HG02798 (cell line): ENCODE measurements at regions not wholly inside any gene's neighbourhood (a gene's known extent, or its start where the extent isn't known, plus 50 kb on each side); places are given as distances from the start of the nearest gene placed in this dataset.
"Not testable (repeated sequence)": the region's sequence is repeated elsewhere in the genome, so short reads cannot be mapped to it uniquely, and the experiment has no call there.

Source experiments
- ATAC-seq: cut with Tn5 transposase; IDR thresholded peaks from one replicate; pipeline ENCODE4 v1.9.1; 2021; ENCODE audit warnings: mild to moderate bottlenecking; ENCODE audit not compliant: unreplicated experiment, poor library complexity

GRCh38 chr11:42786981-42787380 is 524.8 kb upstream of the API5 start:
- no peak for ATAC-seq

GRCh38 chr11:42795483-42795882 is 516.3 kb upstream of the API5 start:
- ATAC-seq = not testable (repeated sequence)

GRCh38 chr11:42800041-42800440 is 511.8 kb upstream of the API5 start:
- no peak for ATAC-seq

GRCh38 chr11:42802201-42802899 is 509.4 kb upstream of the API5 start:
- no peak for ATAC-seq

GRCh38 chr11:42806191-42806590 is 505.6 kb upstream of the API5 start:
- no peak for ATAC-seq

- no peak for ATAC-seq
Measured at GRCh38 chr11:42812361-42812760, 499.4 kb upstream of the API5 start.

GRCh38 chr11:42812960-42813359 is 498.8 kb upstream of the API5 start:
- no peak for ATAC-seq

GRCh38 chr11:42816471-42816870 is 495.3 kb upstream of the API5 start:
- no peak for ATAC-seq

GRCh38 chr11:42819126-42819525 is 492.7 kb upstream of the API5 start:
- no peak for ATAC-seq

GRCh38 chr11:42822188-42822587 is 489.6 kb upstream of the API5 start:
- not testable (repeated sequence) for ATAC-seq

- no peak for ATAC-seq
Measured at GRCh38 chr11:42823546-42823945, 488.2 kb upstream of the API5 start.

GRCh38 chr11:42824067-42824466 is 487.7 kb upstream of the API5 start:
- no peak for ATAC-seq

- ATAC-seq = no peak
Measured at GRCh38 chr11:42825598-42825997, 486.2 kb upstream of the API5 start.

GRCh38 chr11:42827845-42828244 is 484.0 kb upstream of the API5 start:
- no peak for ATAC-seq

GRCh38 chr11:42837994-42838393 is 473.8 kb upstream of the API5 start:
- no peak for ATAC-seq

GRCh38 chr11:42840176-42840829 is 471.5 kb upstream of the API5 start:
- peak; percentile 96 for ATAC-seq

GRCh38 chr11:42840860-42841259 is 470.9 kb upstream of the API5 start:
- no peak for ATAC-seq

GRCh38 chr11:42841556-42841955 is 470.2 kb upstream of the API5 start:
- ATAC-seq = no peak

GRCh38 chr11:42849362-42849761 is 462.4 kb upstream of the API5 start:
- no peak for ATAC-seq

- ATAC-seq = no peak
Measured at GRCh38 chr11:42857344-42857743, 454.5 kb upstream of the API5 start.

GRCh38 chr11:42870480-42870879 is 441.3 kb upstream of the API5 start:
- ATAC-seq = no peak

- ATAC-seq = not testable (repeated sequence)
Measured at GRCh38 chr11:42873800-42874405, 437.9 kb upstream of the API5 start.
